Suprapubic skin (tissue), 4 donors: ENCODE measurements at regions not wholly inside any gene's neighbourhood (a gene's known extent, or its start where the extent isn't known, plus 50 kb on each side); places are given as distances from the start of the nearest gene placed in this dataset.

Experiments used
- CTCF ChIP-seq, 2 donors: fragments of 200-600 bp in 1 of 2; fragments of 450-650 bp in 1 of 2; sonication (generic) in 1 of 2; IDR thresholded peaks; one replicate each; pipeline ENCODE4 v1.5.1; 2016 to 2019; ENCODE audit warnings: antibody characterized with exemption in 2 of 2, mild to moderate bottlenecking in 1 of 2, moderate library complexity in 1 of 2
- EP300 ChIP-seq: sonication (generic); formaldehyde crosslinking; IDR thresholded peaks from one replicate; pipeline ENCODE4 v1.6.1; 2017; ENCODE audit warnings: antibody characterized with exemption
- POLR2A ChIP-seq, 2 donors: fragments of 450-650 bp; IDR thresholded peaks; one replicate each; pipeline ENCODE4 v1.6.1; 2017; ENCODE audit warnings: antibody characterized with exemption in 2 of 2, mild to moderate bottlenecking in 2 of 2, moderate library complexity in 2 of 2
- POLR2AphosphoS5 ChIP-seq, 3 donors: sonication (generic); formaldehyde crosslinking; IDR thresholded peaks; one replicate each; pipeline ENCODE4 v1.6.1; 2017; ENCODE audit warnings: antibody characterized with exemption in 3 of 3

GRCh38 chr1:219347921-219348391 lies 174.3 kb downstream of the LYPLAL1 start:
- TF ChIP-seq CTCF (IDR thresholded peaks at IDR 0.05), result no peak
- no peak for TF ChIP-seq POLR2A (IDR thresholded peaks at IDR 0.05)
- no peak for TF ChIP-seq POLR2AphosphoS5 (IDR thresholded peaks at IDR 0.05)
- no peak for TF ChIP-seq EP300
